GM21360 (cell line): ENCODE measurements at regions not wholly inside any gene's neighbourhood (a gene's known extent, or its start where the extent isn't known, plus 50 kb on each side); places are given as distances from the start of the nearest gene placed in this dataset.

ENCODE experiments used
- ATAC-seq: cut with Tn5 transposase; IDR thresholded peaks from one replicate; pipeline ENCODE4 v1.9.1; 2021; ENCODE audit warnings: mild to moderate bottlenecking, moderate library complexity; ENCODE audit not compliant: unreplicated experiment

DNA sequence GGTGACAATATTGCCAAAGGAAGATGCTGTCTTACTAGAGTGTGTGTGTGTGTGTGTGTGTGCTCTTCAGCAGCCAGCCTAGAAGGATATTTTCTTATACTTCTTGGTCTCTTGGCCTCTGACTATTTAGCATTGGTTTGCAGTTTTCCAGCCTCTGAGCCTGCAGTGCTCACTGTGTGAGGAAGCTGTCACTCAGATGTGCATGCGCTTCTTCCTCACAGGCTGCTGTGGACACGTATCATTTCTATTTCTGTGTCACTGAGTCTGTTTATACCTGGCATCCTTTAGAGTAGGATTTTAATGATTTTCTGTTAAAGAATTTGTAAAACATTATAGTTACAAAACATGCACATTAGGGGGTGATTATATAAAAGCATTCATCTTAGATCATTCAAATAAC is 83.3 kb downstream of the ALDH8A1 start:
- no peak for ATAC-seq

DNA sequence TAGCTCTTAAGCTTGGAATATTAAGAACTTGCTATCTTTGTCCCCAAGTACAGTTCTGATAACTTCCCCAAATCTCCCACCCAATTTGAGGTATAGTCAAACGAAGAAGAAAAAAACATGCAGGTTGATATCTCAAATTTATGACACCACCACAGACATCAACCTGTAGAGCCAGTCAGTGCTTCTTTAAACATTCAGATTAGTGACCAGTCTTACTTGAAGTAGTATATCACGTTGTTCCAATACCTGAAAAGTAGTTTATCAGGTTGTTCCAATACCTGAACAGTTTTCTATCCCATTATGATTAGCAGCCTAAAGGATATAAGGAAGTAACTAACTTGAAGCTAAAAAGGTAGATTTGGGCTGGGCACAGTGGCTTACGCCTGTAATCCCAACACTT is 85.3 kb downstream of the ALDH8A1 start:
- ATAC-seq: no peak

DNA sequence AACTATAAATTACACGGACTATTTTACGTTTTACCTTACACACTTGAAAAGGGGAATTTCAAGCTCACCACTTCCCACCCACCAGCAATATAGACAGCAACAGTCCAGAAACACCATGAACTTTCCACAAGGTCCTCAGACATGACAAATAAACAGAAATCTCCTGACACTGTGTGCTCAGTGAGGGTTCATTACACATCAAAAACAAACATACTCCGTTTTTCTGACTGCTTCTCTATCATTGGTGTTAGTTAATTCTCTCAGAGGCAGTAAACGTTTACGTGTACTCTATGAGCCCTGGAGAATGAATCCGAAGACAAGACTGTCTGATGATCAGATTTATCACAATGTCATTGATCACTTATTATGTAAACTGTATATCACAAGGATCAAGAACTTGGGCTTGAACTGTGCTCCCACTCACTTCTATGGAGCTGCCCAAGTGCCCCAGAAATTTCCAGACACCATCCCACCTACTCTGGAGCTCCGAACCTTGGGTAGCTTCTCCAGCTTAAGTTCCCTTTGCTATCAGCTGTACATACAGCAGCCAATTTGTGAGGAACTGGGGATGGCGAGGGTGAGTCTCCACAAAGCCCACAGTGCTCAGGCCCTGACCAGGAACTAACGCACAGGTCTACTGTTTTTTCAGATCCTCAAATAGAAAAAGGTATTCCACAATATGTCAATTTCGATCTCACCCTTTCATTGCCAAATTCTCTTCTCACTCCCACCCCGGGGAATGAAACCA is 86.0 kb downstream of the ALDH8A1 start:
- no peak for ATAC-seq

GRCh38 chr6:134854366-134854765 is 95.5 kb downstream of the ALDH8A1 start:
- no peak for ATAC-seq

- ATAC-seq: no peak
Observed at GRCh38 chr6:134853111-134854055, 96.5 kb downstream of the ALDH8A1 start.

GRCh38 chr6:134851548-134851947 is 98.4 kb downstream of the ALDH8A1 start:
- no peak for ATAC-seq

GRCh38 chr6:134850721-134851305 is 99.1 kb downstream of the ALDH8A1 start:
- no peak for ATAC-seq

- ATAC-seq: no peak
Observed at GRCh38 chr6:134849920-134850447, 99.9 kb downstream of the ALDH8A1 start.

- no peak for ATAC-seq
Observed at GRCh38 chr6:134848076-134848475, 101.8 kb downstream of the ALDH8A1 start.

- no peak for ATAC-seq
Observed at GRCh38 chr6:134846865-134847264, 103.0 kb downstream of the ALDH8A1 start.

GRCh38 chr6:134846031-134846430 is 103.9 kb downstream of the ALDH8A1 start:
- ATAC-seq: no peak

GRCh38 chr6:134844120-134844519 is 105.8 kb downstream of the ALDH8A1 start:
- ATAC-seq: no peak

DNA sequence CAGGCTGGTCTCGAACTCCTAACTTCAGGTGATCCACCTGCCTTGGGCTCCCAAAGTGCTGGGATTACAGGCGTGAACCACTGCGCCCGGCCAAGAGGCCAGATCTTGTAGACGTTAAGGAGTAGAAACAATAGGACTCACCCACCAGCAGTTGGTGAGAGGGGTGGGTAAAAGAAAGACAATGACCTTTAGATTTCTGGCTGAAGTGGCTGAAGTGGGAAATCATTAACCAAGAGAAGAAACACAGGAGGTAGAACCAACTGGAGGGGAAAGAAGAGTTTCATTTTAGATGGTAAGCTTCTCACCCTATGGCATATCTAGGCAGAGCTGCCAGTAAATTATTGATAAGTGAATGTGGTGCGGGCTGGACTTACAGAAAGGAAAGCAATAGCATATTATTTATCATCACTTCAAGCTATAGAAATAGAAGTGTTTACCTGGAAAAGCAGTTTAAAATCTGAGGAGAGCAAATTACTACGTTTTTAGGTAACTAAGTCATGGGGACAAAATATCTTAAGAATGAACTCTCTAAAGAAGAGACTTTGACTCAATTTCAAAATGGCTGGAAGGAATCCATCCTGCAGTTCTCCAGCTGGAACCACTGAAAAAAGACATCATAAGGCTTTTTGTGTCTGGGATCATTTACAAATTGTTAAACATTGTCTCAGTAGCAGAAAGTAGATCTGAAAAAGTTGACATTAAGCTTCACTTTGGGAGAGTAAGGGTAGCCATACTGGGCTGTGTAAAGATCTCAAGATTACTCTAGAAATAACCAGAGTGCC is 109.6 kb downstream of the ALDH8A1 start:
- no peak for ATAC-seq

- no peak for ATAC-seq
Observed at GRCh38 chr6:134835993-134836392, 113.9 kb downstream of the ALDH8A1 start.

- no peak for ATAC-seq
Observed at GRCh38 chr6:134830940-134831339, 119.0 kb downstream of the ALDH8A1 start.

- no peak for ATAC-seq
Observed at GRCh38 chr6:134830194-134830593, 119.7 kb downstream of the ALDH8A1 start.

DNA sequence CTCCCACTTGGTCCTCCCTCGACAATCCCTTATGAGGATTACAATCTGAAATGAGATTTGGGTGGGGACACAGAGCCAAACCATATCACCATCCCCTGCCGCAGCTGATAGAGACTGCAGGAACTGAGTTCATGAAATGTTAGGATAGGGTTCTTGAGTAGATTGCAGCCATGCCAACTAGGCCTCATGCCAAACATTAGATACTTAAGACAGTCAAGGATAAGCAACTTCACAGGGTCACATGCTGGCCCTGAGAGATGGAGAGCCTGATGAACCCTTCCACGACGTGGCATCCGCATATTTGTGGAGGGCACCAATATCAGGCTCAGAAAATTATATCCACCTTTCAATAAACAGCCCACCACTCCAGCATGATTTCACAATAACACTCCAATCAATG is 121.3 kb downstream of the ALDH8A1 start:
- no peak for ATAC-seq

- no peak for ATAC-seq
Observed at GRCh38 chr6:134826889-134827737, 122.8 kb downstream of the ALDH8A1 start.

DNA sequence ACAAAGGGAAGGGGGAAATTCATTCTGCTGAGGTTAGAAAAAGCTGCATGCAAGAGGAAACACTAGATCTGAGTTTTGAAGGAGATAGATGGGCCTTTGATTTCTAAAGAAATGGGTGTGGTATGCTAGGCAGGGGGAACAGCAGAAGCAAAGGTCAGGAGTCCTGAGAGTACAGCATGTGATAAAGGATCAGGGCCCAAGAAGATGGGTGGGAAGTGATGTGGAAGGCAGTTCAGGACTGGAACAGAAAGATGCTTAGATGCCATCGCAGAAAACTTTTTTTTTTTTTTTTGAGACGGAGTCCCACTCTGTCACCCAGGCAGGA is 126.2 kb downstream of the ALDH8A1 start:
- ATAC-seq: no peak
